SK-N-SH (cell line): ENCODE measurements at regions not wholly inside any gene's neighbourhood (a gene's known extent, or its start where the extent isn't known, plus 50 kb on each side); places are given as distances from the start of the nearest gene placed in this dataset.

Experiments used
- CTCF ChIP-seq: fragments of 200-600 bp; sonication (generic); IDR thresholded peaks from 2 replicates; pipeline ENCODE4 v1.6.1; 2017; ENCODE audit warnings: antibody characterized with exemption, mild to moderate bottlenecking, moderate library complexity
- ELF1 ChIP-seq: IDR thresholded peaks from 2 replicates; pipeline ENCODE4 v1.4.0; 2012
- EP300 ChIP-seq, 2 experiments: IDR thresholded peaks; 2 replicates each; pipeline versions ENCODE4 v1.4.0 to v1.6.1; 2012; ENCODE audit warnings: borderline replicate concordance in 1 of 2, low read depth in 1 of 2, low read length in 1 of 2
- EZH2phosphoT487 ChIP-seq: fragments of 200-600 bp; sonication (generic); IDR thresholded peaks from 2 replicates; pipeline ENCODE4 v1.6.1; 2017; ENCODE audit warnings: low read depth, mixed run types, mild to moderate bottlenecking, antibody characterized with exemption, moderate library complexity, borderline replicate concordance
- FOXJ3 ChIP-seq: sonication (generic); formaldehyde crosslinking; IDR thresholded peaks from 2 replicates; pipeline ENCODE4 v1.5.1; 2020; ENCODE audit warnings: mild to moderate bottlenecking, missing genetic modification reagents
- IRF3 ChIP-seq: fragments of 150-350 bp; IDR thresholded peaks from 2 replicates; pipeline ENCODE4 v1.6.1; 2016; ENCODE audit warnings: mild to moderate bottlenecking, low read depth, low read length
- MEF2A ChIP-seq: IDR thresholded peaks from 2 replicates; pipeline ENCODE4 v1.4.0; 2012; ENCODE audit warnings: low read depth, borderline replicate concordance
- NFIC ChIP-seq: IDR thresholded peaks from 2 replicates; pipeline ENCODE4 v1.4.0; 2012; ENCODE audit warnings: borderline replicate concordance
- POLR2AphosphoS5 ChIP-seq: IDR thresholded peaks from 2 replicates; pipeline ENCODE4 v1.6.1; 2012; ENCODE audit warnings: low read depth, low read length
- RCOR1 ChIP-seq: fragments of 150-350 bp; IDR thresholded peaks from 2 replicates; pipeline ENCODE4 v1.6.1; 2017; ENCODE audit warnings: antibody characterized with exemption, low read length
- REST ChIP-seq: IDR thresholded peaks from 2 replicates; pipeline ENCODE4 v1.6.1; 2012; ENCODE audit warnings: mild to moderate bottlenecking, low read depth, low read length, moderate library complexity
- SIN3A ChIP-seq: IDR thresholded peaks from 2 replicates; pipeline ENCODE4 v1.6.1; 2012; ENCODE audit warnings: low read depth, mild to moderate bottlenecking, low read length, moderate library complexity, borderline replicate concordance
- USF2 ChIP-seq: fragments of 150-350 bp; IDR thresholded peaks from 2 replicates; pipeline ENCODE4 v1.6.1; 2017; ENCODE audit warnings: antibody characterized with exemption, low read length, low read depth, borderline replicate concordance

GRCh38 chr6:110529355-110529754, 52.9 kb upstream of the SLC22A16 start:
- TF ChIP-seq CTCF (no peak), EP300 (IDR thresholded peaks at IDR 0.05; ENCODE audit: borderline replicate concordance in 1 of 2, low read depth in 1 of 2, low read length in 1 of 2) (peak in 1 of 2 experiments; percentile 34; a peak in 1 of 4 replicates), POLR2AphosphoS5 (no peak), IRF3 (no peak), EZH2phosphoT487 (no peak), RCOR1 (no peak), FOXJ3 (CRISPR knock-in tag) (no peak), MEF2A (no peak), SIN3A (no peak), USF2 (no peak), REST (no peak), ELF1 (no peak), NFIC (no peak)
